ENCODE measurements at regions not wholly inside any gene's neighbourhood (a gene's known extent, or its start where the extent isn't known, plus 50 kb on each side); places are given as distances from the start of the nearest gene placed in this dataset.

GRCh38 chr2:5315512-5315911, 376.7 kb upstream of the SOX11 start:
- TF ChIP-seq CTCF (conservative IDR thresholded peaks at IDR 0.05; ENCODE audit: low read length) (no peak), EZH2phosphoT487 (IDR thresholded peaks at IDR 0.05; ENCODE audit: borderline replicate concordance) (no peak)
